DND-41 (cell line): ENCODE measurements at regions not wholly inside any gene's neighbourhood (a gene's known extent, or its start where the extent isn't known, plus 50 kb on each side); places are given as distances from the start of the nearest gene placed in this dataset.

Experiments used
- ATAC-seq: fragments of 200-7000 bp; cut with Tn5 transposase; 3 replicates; pipeline ENCODE4 v1.9.1; 2021; ENCODE audit warnings: low read depth; ENCODE audit not compliant: insufficient read depth
- DNase-seq: peaks from one replicate; pipeline ENCODE4 v3.0.0-alpha.2; 2020
- H2AFZ ChIP-seq: 2 replicates; pipeline ENCODE4 v1.6.0; 2012; ENCODE audit warnings: low read depth, low read length
- H3K27ac ChIP-seq: 2 replicates; pipeline ENCODE4 v1.5.1; 2012; ENCODE audit warnings: low read length, inconsistent platforms
- H3K27me3 ChIP-seq: fragments of 200-600 bp; sonication (generic); 2 replicates; pipeline ENCODE4 v1.6.0; 2012; ENCODE audit warnings: low read length, mild to moderate bottlenecking, inconsistent platforms; ENCODE audit not compliant: insufficient read depth, poor library complexity
- H3K36me3 ChIP-seq: 2 replicates; pipeline ENCODE4 v1.5.1; 2012; ENCODE audit warnings: low read length, inconsistent platforms; ENCODE audit not compliant: insufficient read depth
- H3K4me1 ChIP-seq: 2 replicates; pipeline ENCODE4 v1.5.1; 2012; ENCODE audit warnings: mild to moderate bottlenecking, low read length; ENCODE audit not compliant: insufficient read depth
- H3K4me2 ChIP-seq: 2 replicates; pipeline ENCODE4 v1.6.0; 2012; ENCODE audit warnings: mild to moderate bottlenecking, moderate library complexity, low read length, inconsistent platforms; ENCODE audit not compliant: insufficient read depth
- H3K4me3 ChIP-seq, 2 experiments: fragments of 200-600 bp in 1 of 2; shearing (Covaris generic) in 1 of 2; 2 replicates each; pipeline ENCODE4 v1.5.1; 2012 to 2016; ENCODE audit warnings: inconsistent platforms in 2 of 2, low read length in 2 of 2, mild to moderate bottlenecking in 2 of 2, low read depth in 1 of 2, moderate library complexity in 1 of 2
- H3K79me2 ChIP-seq: 2 replicates; pipeline ENCODE4 v1.6.0; 2012; ENCODE audit warnings: low read length, inconsistent platforms; ENCODE audit not compliant: insufficient read depth
- H3K9ac ChIP-seq: 2 replicates; pipeline ENCODE4 v1.6.0; 2012; ENCODE audit warnings: low read depth, mild to moderate bottlenecking, inconsistent platforms, low read length, moderate library complexity
- H3K9me3 ChIP-seq: 2 replicates; pipeline ENCODE4 v1.5.1; 2012; ENCODE audit warnings: low read length, moderate library complexity, mild to moderate bottlenecking, inconsistent platforms; ENCODE audit not compliant: insufficient read depth, severe bottlenecking
- H4K20me1 ChIP-seq: 2 replicates; pipeline ENCODE4 v1.6.0; 2012; ENCODE audit warnings: low read length; ENCODE audit not compliant: insufficient read depth
- CTCF ChIP-seq: IDR thresholded peaks from 2 replicates; pipeline ENCODE4 v1.5.1; 2012; ENCODE audit warnings: borderline replicate concordance, low read length, moderate library complexity, mild to moderate bottlenecking; ENCODE audit not compliant: poor library complexity, severe bottlenecking; ENCODE audit errors: extremely low read depth
- EZH2 ChIP-seq: IDR thresholded peaks from 3 replicates; pipeline ENCODE4 v1.6.1; 2012; ENCODE audit warnings: borderline replicate concordance, low read depth, mild to moderate bottlenecking, moderate library complexity, low read length, inconsistent platforms; ENCODE audit not compliant: severe bottlenecking

GRCh38 chr1:55943012-55943411 lies 636.4 kb downstream of the PLPP3 start:
- H3K9ac ChIP-seq, result no peak overlapping the region

DNA sequence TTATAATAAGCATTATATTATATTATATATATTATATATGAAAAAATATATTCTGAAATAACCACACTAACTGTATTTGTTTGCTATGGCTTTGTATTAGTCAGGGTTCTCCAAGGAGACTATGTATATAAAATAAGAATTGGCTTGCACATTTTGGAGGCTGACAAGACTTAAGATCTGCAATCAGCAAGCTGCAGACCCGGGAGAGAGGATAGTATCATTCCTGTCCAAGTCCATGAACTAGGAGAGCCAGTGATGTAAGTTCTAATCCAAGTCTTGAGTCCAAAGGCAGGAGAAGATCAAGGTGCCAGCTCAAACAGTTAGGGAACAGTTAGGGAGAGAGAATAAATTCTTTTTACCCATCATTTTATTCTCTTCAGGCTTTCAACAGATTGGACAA lies 639.5 kb downstream of the PLPP3 start:
- no peak for TF ChIP-seq CTCF
- TF ChIP-seq EZH2, result no peak
- no peaks in the 10 kb centered on the region for H4K20me1 ChIP-seq
- no peak overlapping the region for H3K4me2 ChIP-seq
- H2AFZ ChIP-seq, result no peak overlapping the region
- no peaks in the 10 kb centered on the region for H3K4me1 ChIP-seq
- DNase-seq, result no peak
- H3K27ac ChIP-seq, result no peak overlapping the region
- no peaks in the 10 kb centered on the region for H3K27me3 ChIP-seq
- H3K4me3 ChIP-seq, result no peak overlapping the region
- H3K36me3 ChIP-seq, result no peaks in the 10 kb centered on the region
- no peaks in the 10 kb centered on the region for H3K9me3 ChIP-seq
- no peaks in the 10 kb centered on the region for H3K79me2 ChIP-seq
- no peak overlapping the region for H3K9ac ChIP-seq
- no peak for ATAC-seq

More at GRCh38 chr1:55943012-55943411, 636.4 kb downstream of the PLPP3 start:
- Histone ChIP-seq H3K9me3 (no peaks in the 10 kb centered on the region), H3K4me1 (peaks cover 11% of the 10 kb centered on the region), H3K79me2 (no peaks in the 10 kb centered on the region), H3K27me3 (no peaks in the 10 kb centered on the region), H3K27ac (no peak overlapping the region), H2AFZ (no peak overlapping the region), H4K20me1 (no peaks in the 10 kb centered on the region), H3K4me3 (no peak overlapping the region), H3K4me2 (no peak overlapping the region), H3K36me3 (no peaks in the 10 kb centered on the region)
- no peak for ATAC-seq
- no peak for DNase-seq
- TF ChIP-seq EZH2, result no peak

- H3K9me3 ChIP-seq, result no peaks in the 10 kb centered on the region
- no peaks in the 10 kb centered on the region for H4K20me1 ChIP-seq
- H2AFZ ChIP-seq, result no peak overlapping the region
- H3K4me1 ChIP-seq, result no peaks in the 10 kb centered on the region
- no peaks in the 10 kb centered on the region for H3K79me2 ChIP-seq
- no peak overlapping the region for H3K9ac ChIP-seq
- TF ChIP-seq CTCF (no peak), EZH2 (no peak)
- DNase-seq (no peak), ATAC-seq (no peak)
- no peak overlapping the region for H3K27ac ChIP-seq
- H3K36me3 ChIP-seq, result no peaks in the 10 kb centered on the region
- H3K4me3 ChIP-seq, result no peak overlapping the region
- no peak overlapping the region for H3K4me2 ChIP-seq
- no peaks in the 10 kb centered on the region for H3K27me3 ChIP-seq
Observed at GRCh38 chr1:55938861-55939260, 640.5 kb downstream of the PLPP3 start.

DNA sequence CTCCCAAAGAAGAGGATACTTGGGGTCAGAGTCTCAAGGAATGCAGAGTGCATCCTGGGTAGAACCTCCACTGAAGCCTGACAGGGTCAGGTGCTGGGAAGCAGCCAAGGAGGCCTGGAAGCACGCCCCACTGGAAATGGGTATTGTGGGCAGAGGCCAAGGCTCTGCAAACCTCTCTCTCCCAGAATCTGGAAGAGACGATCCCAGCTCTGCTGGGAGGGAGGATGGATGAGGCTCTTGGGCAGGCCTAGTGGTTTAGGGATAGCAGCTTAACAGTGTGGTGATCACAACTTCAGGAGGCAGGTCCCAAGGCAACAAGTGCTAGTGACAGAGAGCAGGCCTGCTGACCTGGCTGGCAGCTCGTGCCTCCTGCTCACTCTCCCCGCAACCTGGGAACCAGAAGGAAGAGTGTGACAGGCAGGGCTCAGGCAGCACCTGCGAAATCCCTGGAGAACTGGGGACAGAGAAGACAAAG lies 641.0 kb downstream of the PLPP3 start:
- Histone ChIP-seq H3K36me3 (no peaks in the 10 kb centered on the region), H3K4me1 (no peaks in the 10 kb centered on the region), H3K9me3 (no peaks in the 10 kb centered on the region), H3K27me3 (no peaks in the 10 kb centered on the region), H3K27ac (no peak overlapping the region), H3K4me3 (no peak overlapping the region), H2AFZ (no peak overlapping the region), H4K20me1 (no peaks in the 10 kb centered on the region), H3K4me2 (no peak overlapping the region), H3K79me2 (no peaks in the 10 kb centered on the region), H3K9ac (no peak overlapping the region)
- no peak for ATAC-seq
- TF ChIP-seq EZH2, result no peak
- TF ChIP-seq CTCF, result no peak
- no peak for DNase-seq
